Tibial nerve (tissue), 4 donors: ENCODE measurements at regions not wholly inside any gene's neighbourhood (a gene's known extent, or its start where the extent isn't known, plus 50 kb on each side); places are given as distances from the start of the nearest gene placed in this dataset.

Experiments
- DNase-seq, 2 donors: peaks; one replicate each; pipeline ENCODE4 v3.0.0-alpha.2; 2019; ENCODE audit warnings: low spot score in 2 of 2
- H3K27ac ChIP-seq, 4 donors: fragments of 200-600 bp; sonication (generic) in 3 of 4; one replicate each; pipeline ENCODE4 v1.5.1; 2017 to 2019; ENCODE audit warnings: mild to moderate bottlenecking in 1 of 4
- H3K27me3 ChIP-seq, 2 donors: fragments of 200-600 bp; sonication (generic) in 1 of 2; one replicate each; pipeline versions ENCODE4 v1.5.1 to v1.6.0; 2017 to 2019
- H3K36me3 ChIP-seq, 3 donors: fragments of 200-600 bp; sonication (generic); one replicate each; pipeline ENCODE4 v1.5.1; 2018 to 2019
- H3K4me1 ChIP-seq, 4 donors: fragments of 200-600 bp; sonication (generic) in 3 of 4; one replicate each; pipeline ENCODE4 v1.5.1; 2017 to 2019
- H3K4me3 ChIP-seq, 4 donors: fragments of 200-600 bp; sonication (generic) in 3 of 4; one replicate each; pipeline ENCODE4 v1.5.1; 2017 to 2019; ENCODE audit warnings: mild to moderate bottlenecking in 1 of 4, moderate library complexity in 1 of 4
- H3K9me3 ChIP-seq, 4 donors: fragments of 200-600 bp; sonication (generic) in 3 of 4; one replicate each; pipeline ENCODE4 v1.5.1; 2017 to 2019
- CTCF ChIP-seq, 5 experiments: fragments of 200-600 bp in 3 of 5; fragments of 450-650 bp in 2 of 5; sonication (generic) in 3 of 5; IDR thresholded peaks; one replicate each; pipeline ENCODE4 v1.5.1; 2016 to 2019; ENCODE audit warnings: antibody characterized with exemption in 5 of 5, mild to moderate bottlenecking in 3 of 5, moderate library complexity in 2 of 5
- EP300 ChIP-seq, 2 donors: sonication (generic); formaldehyde crosslinking; IDR thresholded peaks; one replicate each; pipeline ENCODE4 v1.6.1; 2017; ENCODE audit warnings: antibody characterized with exemption in 2 of 2, mild to moderate bottlenecking in 1 of 2
- POLR2A ChIP-seq, 2 donors: fragments of 450-650 bp; IDR thresholded peaks; one replicate each; pipeline ENCODE4 v1.6.1; 2017; ENCODE audit warnings: antibody characterized with exemption in 2 of 2, mild to moderate bottlenecking in 2 of 2, moderate library complexity in 2 of 2
- WGBS, 2 donors: methylation state at CpG; one replicate each; pipeline ENCODE4 v1.1.5; 2018; 5-methylcytosine and 5-hydroxymethylcytosine counted together

- Histone ChIP-seq H3K27ac (no peak overlapping the region), H3K36me3 (no peaks in the 10 kb centered on the region), H3K9me3 (no peaks in the 10 kb centered on the region), H3K27me3 (no peaks in the 10 kb centered on the region), H3K4me3 (no peak overlapping the region), H3K4me1 (no peaks in the 10 kb centered on the region)
- no peak for DNase-seq
- no peak for TF ChIP-seq CTCF (IDR thresholded peaks at IDR 0.05)
- no peak for TF ChIP-seq EP300 (IDR thresholded peaks at IDR 0.05)
- TF ChIP-seq POLR2A (IDR thresholded peaks at IDR 0.05) = no peak
Measured at GRCh38 chr20:11136691-11137090, 462.9 kb upstream of the JAG1 start.

- Histone ChIP-seq H3K9me3 (no peaks in the 10 kb centered on the region), H3K36me3 (no peaks in the 10 kb centered on the region), H3K4me1 (no peaks in the 10 kb centered on the region), H3K27ac (no peak overlapping the region), H3K4me3 (no peak overlapping the region), H3K27me3 (no peaks in the 10 kb centered on the region)
- WGBS, 2 donors = 64 to 70% methylated on average over 3 of the region's 3 CpGs
- no peak for DNase-seq
- TF ChIP-seq CTCF (IDR thresholded peaks at IDR 0.05) (no peak), POLR2A (IDR thresholded peaks at IDR 0.05) (no peak), EP300 (IDR thresholded peaks at IDR 0.05) (no peak)
Measured at GRCh38 chr20:11137688-11138087, 463.9 kb upstream of the JAG1 start.

GRCh38 chr20:11140359-11140758 lies 466.6 kb upstream of the JAG1 start:
- TF ChIP-seq EP300 (IDR thresholded peaks at IDR 0.05) = no peak
- no peak for TF ChIP-seq CTCF (IDR thresholded peaks at IDR 0.05)
- TF ChIP-seq POLR2A (IDR thresholded peaks at IDR 0.05) = no peak
- Histone ChIP-seq H3K4me3 (no peak overlapping the region), H3K4me1 (peaks cover 0 to 14% (median 3%) of the 10 kb centered on the region in 4 donors), H3K27me3 (no peaks in the 10 kb centered on the region), H3K9me3 (no peaks in the 10 kb centered on the region), H3K36me3 (no peaks in the 10 kb centered on the region), H3K27ac (no peak overlapping the region)
- WGBS, 2 donors = 71 to 72% methylated on average over 3 of the region's 3 CpGs
- no peak for DNase-seq

GRCh38 chr20:11143481-11143880 lies 469.7 kb upstream of the JAG1 start:
- no peaks in the 10 kb centered on the region for H3K27me3 ChIP-seq
- H3K27ac ChIP-seq = peak overlapping the region in 1 of 4 donors; percentile 6
- H3K9me3 ChIP-seq = no peaks in the 10 kb centered on the region
- no peak for DNase-seq
- H3K36me3 ChIP-seq = no peaks in the 10 kb centered on the region
- H3K4me1 ChIP-seq = peaks cover 0 to 14% (median 3%) of the 10 kb centered on the region in 4 donors
- H3K4me3 ChIP-seq = no peak overlapping the region
- 42 to 75% methylated on average over 2 of the region's 2 CpGs for WGBS, 2 donors
- TF ChIP-seq POLR2A (IDR thresholded peaks at IDR 0.05) (no peak), CTCF (IDR thresholded peaks at IDR 0.05) (no peak), EP300 (IDR thresholded peaks at IDR 0.05) (no peak)

GRCh38 chr20:11144114-11144950 lies 470.5 kb upstream of the JAG1 start:
- peaks cover 0 to 14% (median 3%) of the 10 kb centered on the region in 4 donors for H3K4me1 ChIP-seq
- H3K27me3 ChIP-seq = no peaks in the 10 kb centered on the region
- H3K4me3 ChIP-seq = no peak overlapping the region
- H3K27ac ChIP-seq = peak overlapping the region in 1 of 4 donors; percentile 36
- no peaks in the 10 kb centered on the region for H3K9me3 ChIP-seq
- no peaks in the 10 kb centered on the region for H3K36me3 ChIP-seq
- WGBS, 2 donors = 37 to 49% methylated on average over 10 of the region's 10 CpGs
- TF ChIP-seq POLR2A (IDR thresholded peaks at IDR 0.05) (no peak), CTCF (IDR thresholded peaks at IDR 0.05) (no peak), EP300 (IDR thresholded peaks at IDR 0.05) (peak in 1 of 2 donors; percentile 27)
- no peak for DNase-seq
